Coronary artery (tissue), 2 donors: ENCODE measurements at regions not wholly inside any gene's neighbourhood (a gene's known extent, or its start where the extent isn't known, plus 50 kb on each side); places are given as distances from the start of the nearest gene placed in this dataset.

Experiments
- DNase-seq: peaks from one replicate; pipeline ENCODE4 v3.0.0-alpha.2; 2017; ENCODE audit warnings: low spot score
- H3K27ac ChIP-seq, 2 donors: fragments of 200-600 bp; sonication (generic); one replicate each; pipeline ENCODE4 v1.5.1; 2016 to 2019
- H3K4me3 ChIP-seq: fragments of 200-600 bp; sonication (generic); 2 replicates; pipeline ENCODE4 v1.5.1; 2016; ENCODE audit warnings: mild to moderate bottlenecking, moderate library complexity
- TF ChIP-seq, protein P1 (sequence below): fragments of 200-600 bp; sonication (generic); IDR thresholded peaks from one replicate; pipeline ENCODE4 v1.5.1; 2019; ENCODE audit warnings: antibody characterized with exemption

GRCh38 chr6:4653141-4653540 is 123.1 kb upstream of the CDYL start:
- Histone ChIP-seq H3K27ac (no peak overlapping the region), H3K4me3 (no peak overlapping the region)
- TF ChIP-seq, protein P1, sequence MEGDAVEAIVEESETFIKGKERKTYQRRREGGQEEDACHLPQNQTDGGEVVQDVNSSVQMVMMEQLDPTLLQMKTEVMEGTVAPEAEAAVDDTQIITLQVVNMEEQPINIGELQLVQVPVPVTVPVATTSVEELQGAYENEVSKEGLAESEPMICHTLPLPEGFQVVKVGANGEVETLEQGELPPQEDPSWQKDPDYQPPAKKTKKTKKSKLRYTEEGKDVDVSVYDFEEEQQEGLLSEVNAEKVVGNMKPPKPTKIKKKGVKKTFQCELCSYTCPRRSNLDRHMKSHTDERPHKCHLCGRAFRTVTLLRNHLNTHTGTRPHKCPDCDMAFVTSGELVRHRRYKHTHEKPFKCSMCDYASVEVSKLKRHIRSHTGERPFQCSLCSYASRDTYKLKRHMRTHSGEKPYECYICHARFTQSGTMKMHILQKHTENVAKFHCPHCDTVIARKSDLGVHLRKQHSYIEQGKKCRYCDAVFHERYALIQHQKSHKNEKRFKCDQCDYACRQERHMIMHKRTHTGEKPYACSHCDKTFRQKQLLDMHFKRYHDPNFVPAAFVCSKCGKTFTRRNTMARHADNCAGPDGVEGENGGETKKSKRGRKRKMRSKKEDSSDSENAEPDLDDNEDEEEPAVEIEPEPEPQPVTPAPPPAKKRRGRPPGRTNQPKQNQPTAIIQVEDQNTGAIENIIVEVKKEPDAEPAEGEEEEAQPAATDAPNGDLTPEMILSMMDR: no peak
- no peak for DNase-seq

DNA sequence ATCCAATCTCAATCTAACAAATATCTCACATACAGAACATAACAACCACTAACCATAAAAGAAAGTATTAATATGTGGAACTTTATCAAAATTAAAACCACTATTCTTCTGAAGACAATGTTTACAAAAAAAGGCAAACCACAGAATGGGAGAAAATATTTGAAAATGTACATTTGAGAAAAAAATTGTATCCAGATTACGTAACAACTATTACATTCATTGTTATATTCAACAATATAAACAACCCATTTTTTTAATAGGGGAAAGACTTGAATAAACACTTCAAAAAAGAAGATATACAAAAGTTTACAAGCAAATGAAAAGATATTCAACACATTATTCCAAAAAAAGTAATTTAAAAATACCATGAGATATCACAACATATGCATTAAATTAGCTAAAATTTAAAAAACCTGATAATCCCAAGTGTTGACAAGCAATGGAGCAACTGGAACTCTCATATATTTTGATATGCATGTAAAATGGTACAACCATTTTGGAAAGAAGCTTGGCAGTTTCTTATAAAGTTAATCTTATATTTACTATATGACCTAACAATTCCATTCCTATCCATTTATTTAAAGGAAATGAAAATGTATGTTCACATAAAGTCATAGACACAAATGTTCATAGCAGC is 124.3 kb upstream of the CDYL start:
- DNase-seq: no peak
- TF ChIP-seq, protein P1: no peak

DNA sequence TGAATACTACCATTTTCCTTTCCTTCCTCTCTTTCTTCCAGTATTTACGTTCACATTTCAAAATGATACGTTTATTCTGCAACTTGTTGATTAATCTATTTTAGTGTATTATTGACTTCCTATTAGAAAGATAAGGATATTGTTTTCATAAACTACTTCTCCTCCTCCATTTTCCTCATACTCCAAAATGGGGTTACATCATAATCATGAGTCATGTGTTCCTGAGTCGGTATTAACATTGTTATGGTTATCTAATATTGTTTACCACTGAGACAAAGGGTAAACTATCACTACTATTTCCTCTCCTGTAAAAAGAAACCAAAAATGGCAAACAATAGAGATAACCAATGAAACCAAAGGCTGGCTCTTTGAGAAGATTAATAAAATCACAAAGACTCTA is 126.5 kb upstream of the CDYL start:
- Histone ChIP-seq H3K27ac (no peak overlapping the region), H3K4me3 (no peak overlapping the region)
- TF ChIP-seq, protein P1: no peak
- no peak for DNase-seq

More for the DNA sequence above, 124.3 kb upstream of the CDYL start:
- Histone ChIP-seq H3K27ac (no peak overlapping the region), H3K4me3 (no peak overlapping the region)

DNA sequence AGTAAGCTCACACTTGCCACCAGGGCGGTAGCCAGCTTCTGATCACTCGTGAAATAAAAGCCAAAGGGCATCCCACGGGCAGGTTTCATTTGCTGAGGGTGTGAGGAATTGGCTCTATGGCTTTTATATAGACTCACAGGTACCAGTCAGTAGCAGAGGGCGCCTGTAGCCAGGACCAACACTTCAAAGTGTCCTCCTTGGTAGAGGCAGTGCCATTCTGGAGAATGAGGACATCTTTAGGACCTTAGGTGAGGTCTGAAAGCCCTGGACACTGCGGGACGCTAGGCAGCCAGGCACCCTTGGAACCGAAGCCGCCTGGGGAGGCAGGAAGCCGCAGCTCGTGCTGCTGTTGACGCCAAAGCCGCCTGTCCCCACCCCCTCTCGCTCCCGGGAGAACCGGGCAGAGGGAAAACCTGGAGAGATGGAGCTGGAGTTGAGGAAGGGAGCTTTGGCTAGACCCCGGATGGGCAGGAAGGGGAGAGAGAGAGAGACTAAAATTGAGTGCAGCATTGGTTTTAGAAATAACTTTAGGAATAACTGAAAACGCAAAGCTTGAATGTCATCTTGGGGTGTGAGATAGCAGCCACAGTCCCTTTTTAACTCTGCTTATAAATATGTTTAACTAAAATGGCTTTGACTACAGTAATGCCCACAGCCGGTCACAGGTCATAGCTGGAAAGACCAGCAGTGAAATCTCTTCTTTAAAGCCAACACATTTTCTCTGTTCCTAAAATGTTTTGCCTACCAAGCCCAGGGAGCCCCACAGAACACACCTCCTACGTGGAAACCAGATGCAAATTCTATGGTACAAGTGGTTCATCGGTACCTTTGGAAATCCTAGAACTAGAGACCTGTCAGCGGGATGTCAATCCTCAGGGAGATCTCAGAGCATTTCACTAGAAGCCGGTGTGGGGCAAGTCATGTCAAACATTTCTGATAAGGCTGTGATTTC is 128.5 kb upstream of the CDYL start:
- TF ChIP-seq, protein P1: no peak
- no peak overlapping the region for H3K27ac ChIP-seq

DNA sequence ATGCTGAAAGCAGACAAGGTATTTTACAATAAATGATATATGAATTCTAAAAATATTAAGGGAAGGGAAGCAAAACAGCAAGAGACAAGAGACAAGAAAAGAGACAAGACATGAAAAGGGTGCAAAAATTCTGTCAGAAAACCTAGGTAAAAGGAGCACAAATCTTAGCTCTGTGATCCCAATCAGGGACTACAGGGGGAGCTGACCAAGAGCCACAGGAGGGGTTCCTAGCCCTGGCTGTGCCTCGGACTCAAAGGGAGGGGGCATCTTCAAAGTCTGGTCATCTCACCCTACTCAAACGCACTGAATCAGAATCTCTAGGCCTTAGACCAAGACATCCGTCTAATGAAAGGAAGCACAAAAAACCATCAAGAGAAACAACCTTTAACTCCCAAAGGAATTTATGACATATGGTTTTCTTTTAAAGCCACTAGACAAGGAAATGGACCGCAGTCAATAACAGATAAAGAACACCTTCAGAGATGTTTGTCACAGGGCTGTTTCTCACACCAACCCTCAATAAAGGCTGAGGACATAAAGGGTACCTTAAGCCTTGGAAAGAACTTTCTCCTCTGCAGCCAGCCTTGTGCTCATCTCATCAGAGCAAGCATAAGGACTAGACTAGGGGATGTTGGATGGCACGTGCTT is 130.4 kb upstream of the CDYL start:
- DNase-seq: no peak
- Histone ChIP-seq H3K27ac (no peak overlapping the region), H3K4me3 (no peak overlapping the region)
- TF ChIP-seq, protein P1: no peak

More for the DNA sequence above, 128.5 kb upstream of the CDYL start:
- DNase-seq: peak; percentile 80
- peak overlapping the region; percentile 62 for H3K4me3 ChIP-seq

DNA sequence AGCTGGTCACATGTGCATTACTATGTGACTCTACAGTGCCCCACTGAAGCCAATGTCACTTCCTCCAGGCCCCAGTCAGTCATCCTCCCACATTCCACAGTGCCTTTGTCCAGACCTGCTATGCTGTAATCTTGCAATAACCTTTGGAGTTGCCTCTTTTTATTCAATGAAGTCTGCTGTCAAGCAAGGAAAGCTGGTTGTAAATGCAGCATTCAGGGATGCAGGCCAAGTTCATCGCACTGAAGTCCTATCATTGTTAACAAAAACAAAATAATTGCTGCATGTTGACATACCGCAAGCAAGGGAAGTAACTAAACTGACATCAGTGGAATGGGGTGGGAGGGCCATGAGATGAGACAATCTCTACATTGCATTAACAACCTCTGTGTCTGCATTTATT is 131.2 kb upstream of the CDYL start:
- TF ChIP-seq, protein P1: no peak
- H3K27ac ChIP-seq: no peak overlapping the region
- no peak for DNase-seq
- H3K4me3 ChIP-seq: no peak overlapping the region
